ENCODE measurements at regions not wholly inside any gene's neighbourhood (a gene's known extent, or its start where the extent isn't known, plus 50 kb on each side); places are given as distances from the start of the nearest gene placed in this dataset.

DNA sequence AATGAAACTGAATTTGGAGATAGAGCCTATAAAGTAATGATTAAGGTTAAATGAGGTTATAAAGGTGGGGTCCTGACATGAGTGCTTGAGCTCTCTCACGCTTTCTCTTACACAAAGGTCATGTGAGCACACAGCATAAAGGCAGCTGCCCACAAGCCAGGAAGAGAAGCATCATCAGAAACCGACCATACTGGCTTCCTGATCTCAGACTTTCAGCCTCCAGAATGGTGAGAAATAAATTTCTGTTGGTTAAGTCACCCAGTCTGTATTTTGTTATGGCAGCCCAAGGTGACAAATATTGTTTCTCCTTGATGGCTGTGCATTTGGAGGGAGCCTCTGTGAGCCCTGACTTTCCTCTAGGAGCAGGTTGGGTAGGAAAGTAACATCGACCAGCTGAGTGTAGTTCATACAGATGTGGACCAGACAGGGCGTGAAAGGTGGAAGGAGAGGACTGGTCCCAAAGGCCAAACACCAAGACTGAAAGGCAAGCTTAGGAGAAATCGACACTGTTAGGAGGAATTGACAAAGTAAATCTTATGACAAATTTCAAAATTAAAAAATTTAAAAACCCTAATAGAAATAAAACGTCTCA, 97.6 kb upstream of the SLC38A2 start:
- TF ChIP-seq, protein P1, sequence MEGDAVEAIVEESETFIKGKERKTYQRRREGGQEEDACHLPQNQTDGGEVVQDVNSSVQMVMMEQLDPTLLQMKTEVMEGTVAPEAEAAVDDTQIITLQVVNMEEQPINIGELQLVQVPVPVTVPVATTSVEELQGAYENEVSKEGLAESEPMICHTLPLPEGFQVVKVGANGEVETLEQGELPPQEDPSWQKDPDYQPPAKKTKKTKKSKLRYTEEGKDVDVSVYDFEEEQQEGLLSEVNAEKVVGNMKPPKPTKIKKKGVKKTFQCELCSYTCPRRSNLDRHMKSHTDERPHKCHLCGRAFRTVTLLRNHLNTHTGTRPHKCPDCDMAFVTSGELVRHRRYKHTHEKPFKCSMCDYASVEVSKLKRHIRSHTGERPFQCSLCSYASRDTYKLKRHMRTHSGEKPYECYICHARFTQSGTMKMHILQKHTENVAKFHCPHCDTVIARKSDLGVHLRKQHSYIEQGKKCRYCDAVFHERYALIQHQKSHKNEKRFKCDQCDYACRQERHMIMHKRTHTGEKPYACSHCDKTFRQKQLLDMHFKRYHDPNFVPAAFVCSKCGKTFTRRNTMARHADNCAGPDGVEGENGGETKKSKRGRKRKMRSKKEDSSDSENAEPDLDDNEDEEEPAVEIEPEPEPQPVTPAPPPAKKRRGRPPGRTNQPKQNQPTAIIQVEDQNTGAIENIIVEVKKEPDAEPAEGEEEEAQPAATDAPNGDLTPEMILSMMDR (conservative IDR thresholded peaks at IDR 0.05 in 1 of 2, IDR thresholded peaks at IDR 0.05 in 1 of 2; ENCODE audit: low read depth in 1 of 2, low read length in 2 of 2) = no peak
- TF ChIP-seq EZH2 (IDR thresholded peaks at IDR 0.05; ENCODE audit: low read length, missing control alignments) = no peak
